COR-L47 (cell line): ENCODE measurements at regions not wholly inside any gene's neighbourhood (a gene's known extent, or its start where the extent isn't known, plus 50 kb on each side); places are given as distances from the start of the nearest gene placed in this dataset.

Experiments
- DNase-seq: peaks from one replicate; lab custom pipeline; 2025; lab: John Stamatoyannopoulos, UW

DNA sequence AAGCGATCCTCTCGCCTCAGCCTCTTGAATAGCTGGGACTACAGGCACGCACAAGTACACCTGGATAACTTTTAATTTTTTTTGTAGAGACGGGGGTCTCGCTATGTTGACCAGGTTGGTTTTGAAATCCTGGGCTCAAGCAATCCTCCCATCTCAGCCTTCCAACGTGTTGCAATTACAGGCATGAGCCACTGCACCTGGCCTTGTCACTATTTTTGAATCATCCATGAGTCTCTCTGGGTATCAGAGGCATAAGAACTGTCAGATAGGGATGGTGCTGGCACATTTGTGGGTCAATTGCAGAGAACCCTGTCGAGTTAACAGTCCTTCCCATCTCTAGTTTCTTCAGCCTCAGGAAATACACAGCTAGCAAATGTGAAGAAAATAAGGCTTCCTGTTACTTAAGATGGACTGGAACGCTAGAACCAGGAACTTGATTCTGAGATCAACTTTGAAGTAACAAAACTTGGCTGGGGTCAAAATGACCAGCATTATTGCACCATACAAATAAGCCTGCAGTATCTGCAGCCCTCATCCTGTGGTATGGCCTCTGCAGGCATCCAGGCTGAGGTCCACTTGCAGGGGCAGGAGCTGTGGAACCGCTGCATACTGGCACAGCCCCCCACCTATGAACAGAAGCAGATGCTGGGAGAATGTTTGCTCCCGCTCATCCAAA, 124.3 kb upstream of the GADD45A start:
- DNase-seq, result no peak

DNA sequence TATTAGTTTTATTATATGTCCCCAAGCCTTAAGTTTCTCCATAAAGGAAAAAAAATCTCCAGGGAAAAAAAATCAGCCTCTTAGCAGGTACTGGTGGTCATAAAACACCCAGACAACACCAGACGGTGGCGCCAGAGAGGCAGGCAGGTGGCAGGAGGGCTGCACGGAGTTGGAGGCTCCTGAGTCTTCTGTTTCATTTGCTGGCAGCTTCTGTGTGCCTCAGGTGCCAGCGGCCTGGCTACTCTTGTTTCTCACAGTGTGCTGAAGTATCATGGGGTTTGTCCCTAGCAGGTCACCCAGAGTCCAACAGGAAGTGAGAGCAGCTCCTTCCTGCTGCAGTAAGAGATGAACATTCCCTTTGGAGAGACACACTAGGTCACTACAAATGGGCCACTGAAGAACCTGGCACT, 123.3 kb upstream of the GADD45A start:
- DNase-seq, result peak; percentile 74

DNA sequence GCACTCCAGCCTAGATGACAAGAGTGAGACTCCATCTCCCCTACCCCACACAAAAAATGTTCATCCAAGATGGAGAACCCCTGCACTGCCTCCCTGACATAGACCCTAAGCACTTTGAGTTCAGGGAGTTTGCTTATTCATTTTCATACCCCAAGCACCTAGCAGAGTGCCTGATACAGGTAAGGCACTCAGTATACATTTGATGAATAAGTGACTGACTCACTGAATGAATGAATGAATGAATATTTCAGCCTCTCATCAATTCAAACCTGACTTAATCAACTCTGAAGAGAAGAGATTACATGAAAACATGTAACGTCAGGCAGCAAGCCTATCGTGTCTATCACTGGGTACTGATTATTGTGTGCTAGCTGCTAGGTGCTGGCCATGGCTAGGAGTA, 121.3 kb upstream of the GADD45A start:
- no peak for DNase-seq

GRCh38 chr1:67564193-67564592, 120.8 kb upstream of the GADD45A start:
- no peak for DNase-seq

DNA sequence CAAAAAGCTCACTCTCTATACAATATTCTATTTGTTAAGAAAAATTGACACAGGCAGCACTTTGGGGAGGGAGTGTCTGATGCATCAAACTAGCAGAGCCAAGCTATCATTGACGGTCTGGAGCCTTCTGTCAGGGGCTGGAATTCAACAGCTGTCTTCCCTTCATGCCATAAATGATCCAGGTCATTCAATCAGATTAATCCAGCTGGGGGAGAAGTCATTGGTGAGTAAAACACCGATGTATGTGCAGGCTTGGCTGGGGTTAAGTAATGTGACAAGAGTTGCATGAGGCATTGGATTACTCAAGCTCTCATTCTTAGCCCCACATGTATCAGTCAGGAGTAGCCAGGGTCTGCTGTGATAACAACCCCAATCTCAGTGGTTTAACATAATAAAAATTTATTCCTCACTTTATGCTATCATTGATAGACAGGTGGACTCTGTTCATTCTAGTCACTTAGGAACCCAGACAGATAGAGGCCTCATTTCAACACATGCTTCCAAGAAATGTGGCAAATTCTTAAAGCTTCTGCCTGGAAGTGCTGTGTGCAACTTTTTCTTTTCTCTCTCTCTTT, 118.1 kb upstream of the GADD45A start:
- DNase-seq, result no peak

- no peak for DNase-seq
Observed at GRCh38 chr1:67570486-67571143, 114.4 kb upstream of the GADD45A start.

DNA sequence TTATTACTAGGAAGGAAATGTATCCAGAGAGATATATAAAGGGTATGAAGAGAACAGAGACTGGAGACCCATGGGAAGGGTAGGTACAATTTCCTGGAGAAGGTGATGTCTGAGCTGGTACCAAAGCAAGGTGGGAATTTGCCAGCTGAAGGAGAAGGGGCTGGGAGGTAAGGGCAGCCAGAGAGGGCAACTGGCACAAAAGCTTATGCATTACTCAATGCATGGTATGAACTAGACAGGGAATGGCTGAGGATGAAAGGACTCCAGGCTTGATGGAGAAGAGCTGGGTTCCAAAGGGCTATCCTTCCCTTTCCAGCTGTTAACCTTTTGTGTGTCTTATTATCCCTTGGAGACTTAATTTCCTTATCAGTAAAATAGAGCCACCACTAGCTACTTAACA, 113.6 kb upstream of the GADD45A start:
- no peak for DNase-seq

DNA sequence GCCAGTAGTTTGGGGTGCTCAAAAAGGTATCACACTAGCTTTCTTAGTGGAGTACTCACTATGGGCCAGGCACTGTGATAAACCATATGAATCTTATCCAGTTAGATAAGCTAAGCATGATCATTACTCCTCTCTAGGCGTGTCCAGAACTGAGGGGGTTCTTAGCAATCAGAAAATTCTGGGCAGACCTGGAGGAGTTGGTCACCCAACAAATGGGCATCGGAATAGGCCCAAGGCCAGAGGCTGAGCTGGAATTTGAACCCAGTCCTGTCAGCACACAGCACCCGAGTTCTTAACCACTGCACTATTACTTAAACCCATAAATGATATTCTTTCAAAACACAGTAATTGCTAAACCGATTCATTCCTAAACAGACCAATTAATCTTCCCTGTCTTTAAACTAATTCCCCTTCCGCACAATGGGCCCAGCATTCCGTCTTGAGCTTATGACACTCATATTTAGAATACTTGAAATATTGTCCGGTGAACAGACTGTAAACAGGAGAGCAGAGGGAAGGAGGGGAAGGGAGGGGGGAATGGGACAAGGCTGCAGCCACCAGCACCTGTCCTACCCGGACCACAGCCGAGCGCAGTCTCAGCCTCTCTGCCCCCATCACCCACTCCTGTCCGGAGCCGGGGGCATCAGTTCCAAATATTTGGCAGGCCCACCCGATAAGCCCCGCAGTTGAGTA, 113.0 kb upstream of the GADD45A start:
- no peak for DNase-seq

DNA sequence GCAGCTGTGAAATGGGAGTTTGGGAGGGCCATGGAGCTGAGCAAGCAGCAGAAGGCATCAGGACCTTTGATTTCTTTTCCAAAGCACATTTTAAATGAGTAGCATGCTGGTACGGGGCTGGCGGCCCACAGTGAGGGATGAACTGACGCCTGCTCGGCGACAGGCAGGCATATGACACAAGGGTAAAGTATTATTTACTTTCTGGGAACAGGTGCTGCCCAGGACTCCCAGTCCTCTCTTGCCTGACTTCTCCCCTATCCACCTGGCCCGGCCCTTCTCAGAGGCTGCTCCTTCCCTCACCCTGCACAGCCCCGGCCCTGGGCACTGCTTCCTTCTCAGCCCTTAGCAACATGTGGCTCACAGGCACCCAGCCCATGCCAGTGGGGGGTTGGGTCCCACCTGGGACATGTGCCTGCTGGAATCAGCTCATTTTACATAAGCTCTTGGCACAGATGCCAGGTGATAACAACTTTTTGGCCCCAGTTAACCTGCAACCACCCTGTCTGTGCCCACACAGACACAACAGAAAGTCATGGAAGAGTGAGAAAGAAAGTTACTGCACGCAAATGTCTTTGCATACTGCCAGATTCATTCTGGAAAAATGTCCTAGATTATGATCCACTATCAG, 112.3 kb upstream of the GADD45A start:
- DNase-seq, result no peak

GRCh38 chr1:67573311-67573872, 111.6 kb upstream of the GADD45A start:
- no peak for DNase-seq

DNA sequence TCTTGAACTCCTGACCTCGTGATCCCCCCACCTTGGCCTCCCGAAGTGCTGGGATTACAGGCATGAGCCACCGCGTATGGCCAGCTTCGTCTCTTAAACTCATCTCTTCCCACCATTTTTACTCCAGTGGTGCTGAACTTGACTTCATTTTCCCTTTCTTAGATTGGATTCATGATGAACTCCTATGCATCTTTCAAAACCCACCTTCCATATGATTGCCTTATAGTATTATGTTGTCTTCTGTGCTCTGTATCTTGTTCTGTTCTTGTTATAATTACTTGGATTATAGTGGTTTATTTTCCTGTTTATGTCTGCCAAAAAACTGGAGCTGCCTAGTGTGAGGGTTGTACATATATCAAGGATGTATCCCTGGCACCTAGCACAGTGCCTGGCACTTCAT, 110.8 kb upstream of the GADD45A start:
- no peak for DNase-seq

- DNase-seq, result no peak
Observed at GRCh38 chr1:67575861-67576260, 109.1 kb upstream of the GADD45A start.

GRCh38 chr1:67576474-67576873, 108.5 kb upstream of the GADD45A start:
- no peak for DNase-seq

DNA sequence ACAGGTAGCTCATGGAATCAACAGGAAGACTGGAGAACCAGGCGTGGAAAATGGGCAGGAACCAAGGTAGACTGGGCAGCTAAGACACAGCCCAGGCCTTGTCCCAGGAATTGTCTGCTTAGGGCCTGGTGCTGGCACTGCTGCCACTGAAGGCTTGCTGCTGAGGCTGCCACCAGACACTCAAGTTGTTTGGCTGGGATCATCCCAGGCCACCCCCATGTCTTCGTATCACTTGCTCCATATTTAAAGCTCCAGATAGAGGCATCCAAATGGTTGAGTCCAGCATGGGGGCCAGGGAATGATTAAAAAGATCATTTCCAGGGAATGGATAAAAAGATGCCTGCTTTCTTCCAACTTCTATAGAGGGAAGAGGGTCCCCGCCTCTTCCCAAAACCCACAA, 107.4 kb upstream of the GADD45A start:
- DNase-seq, result no peak

- DNase-seq, result no peak
Observed at GRCh38 chr1:67578397-67579020, 106.5 kb upstream of the GADD45A start.

- DNase-seq, result no peak
Observed at GRCh38 chr1:67579623-67580394, 105.2 kb upstream of the GADD45A start.

DNA sequence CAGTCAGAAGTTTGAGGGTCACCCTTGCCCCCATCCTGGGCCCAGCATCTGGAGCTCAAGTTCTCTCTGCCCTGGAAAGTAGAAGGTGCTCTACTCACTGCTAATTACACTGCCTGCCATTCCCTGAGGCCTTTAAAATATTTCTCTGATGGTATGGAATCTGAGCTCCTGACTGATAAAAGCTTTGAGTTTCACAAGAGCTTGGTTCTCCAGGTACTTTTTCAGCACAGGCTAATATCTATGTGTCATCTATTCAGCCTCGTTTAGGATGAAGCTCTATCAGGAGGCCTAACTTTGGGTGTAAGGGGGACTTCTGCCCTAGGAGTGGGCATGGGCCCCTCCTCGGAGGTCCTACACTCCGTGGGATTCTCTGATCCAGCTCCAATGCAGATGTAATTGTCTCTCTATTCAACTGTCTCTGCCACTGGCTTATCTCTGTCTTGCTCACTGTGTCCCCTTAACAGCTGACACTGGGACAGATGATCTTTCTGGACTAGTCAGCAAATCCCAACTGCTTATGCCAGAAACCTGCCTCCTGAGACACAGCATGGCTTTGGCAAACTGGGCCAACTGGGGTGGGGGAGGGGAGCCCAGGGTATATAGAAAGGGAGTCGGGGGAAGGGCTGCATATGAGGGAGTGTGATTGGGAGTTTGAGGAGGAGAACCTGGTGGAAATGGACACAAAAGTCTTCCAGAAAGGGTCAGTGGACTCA, 104.2 kb upstream of the GADD45A start:
- no peak for DNase-seq

- no peak for DNase-seq
Observed at GRCh38 chr1:67582625-67583461, 102.2 kb upstream of the GADD45A start.

- no peak for DNase-seq
Observed at GRCh38 chr1:67583462-67583950, 101.5 kb upstream of the GADD45A start.
